HepG2 (cell line): ENCODE measurements at regions not wholly inside any gene's neighbourhood (a gene's known extent, or its start where the extent isn't known, plus 50 kb on each side); places are given as distances from the start of the nearest gene placed in this dataset.

Source experiments
- ATAC-seq: fragments of 200-7000 bp; cut with Tn5 transposase; 3 replicates; pipeline ENCODE4 v1.9.1; 2020; ENCODE audit warnings: mild to moderate bottlenecking, moderate library complexity
- BruUV-seq: library from RNA; stranded (reverse); fragments of 400-500 nt; replicated peaks from 2 replicates; lab custom pipeline; 2021; lab: Mats Ljungman, UMichigan
- CTCF ChIA-PET: fragments of 300-600 bp; formaldehyde crosslinking; extraction: SDS; loops from one replicate; lab custom pipeline; 2021; ENCODE audit warnings: low total read pairs, inconsistent platforms, low intra/inter-chr PET ratio; lab: Yijun Ruan, JAX
- POLR2A ChIA-PET: fragments of 350-600 bp; sonication (Branson Sonifier 250); formaldehyde crosslinking; loops from one replicate; lab custom pipeline; 2020; ENCODE audit warnings: antibody characterized with exemption, inconsistent platforms; lab: Yijun Ruan, JAX
- DNase-seq: peaks from one replicate; pipeline ENCODE4 v3.0.0-alpha.2; 2015; ENCODE audit warnings: low spot score
- FAIRE-seq: peaks from 3 replicates; lab custom pipeline; 2011; peaks lifted over from hg19 to GRCh38; lab: Jason Lieb, UNC
- H2AFZ ChIP-seq: one replicate; pipeline ENCODE4 v1.6.1; 2011; ENCODE audit warnings: low read length, inconsistent platforms
- H3K27ac ChIP-seq: fragments of 300-600 bp; 3 replicates; pipeline ENCODE4 v1.8.0; 2011; ENCODE audit warnings: mixed run types, mild to moderate bottlenecking, mixed read lengths, low read length, inconsistent platforms; ENCODE audit not compliant: insufficient read depth; ENCODE audit errors: extremely low read length
- H3K27me3 ChIP-seq, 2 experiments: fragments of 200-600 bp in 1 of 2; 2 replicates in 1 of 2; 3 replicates in 1 of 2; pipeline versions ENCODE4 v1.6.0 to v1.8.0; 2011; ENCODE audit warnings: low read length in 2 of 2, mild to moderate bottlenecking in 2 of 2, moderate library complexity in 2 of 2, inconsistent platforms in 1 of 2; ENCODE audit not compliant: insufficient read depth in 2 of 2, control insufficient read depth in 1 of 2
- H3K36me3 ChIP-seq, 2 experiments: fragments of 200-600 bp in 1 of 2; replicated peaks in 1 of 2; 2 replicates in 1 of 2; 3 replicates in 1 of 2; pipeline versions ENCODE4 v1.5.1 to v1.8.0; 2011; ENCODE audit warnings: low read length in 2 of 2, inconsistent platforms in 1 of 2; ENCODE audit not compliant: insufficient read depth in 2 of 2, control insufficient read depth in 1 of 2
- H3K4me1 ChIP-seq: 2 replicates; pipeline ENCODE4 v1.5.1; 2012; ENCODE audit warnings: low read length, inconsistent platforms; ENCODE audit not compliant: insufficient read depth
- H3K4me2 ChIP-seq: 2 replicates; pipeline ENCODE4 v1.6.0; 2011; ENCODE audit warnings: low read depth, low read length, inconsistent platforms
- H3K4me3 ChIP-seq, 3 experiments: fragments of 200-600 bp in 1 of 3; sonication (generic), shearing (Covaris generic) in 1 of 3; replicated peaks in 1 of 3; 2 replicates each; pipeline ENCODE4 v1.5.1; 2011 to 2016; ENCODE audit warnings: low read length in 3 of 3, inconsistent platforms in 2 of 3, low read depth in 2 of 3, mild to moderate bottlenecking in 2 of 3, control low read depth in 1 of 3, mixed read lengths in 1 of 3; ENCODE audit not compliant: insufficient read depth in 1 of 3
- H3K79me2 ChIP-seq: one replicate; pipeline ENCODE4 v1.6.1; 2011; ENCODE audit warnings: low read length, inconsistent platforms; ENCODE audit not compliant: insufficient read depth
- H3K9ac ChIP-seq: 2 replicates; pipeline ENCODE4 v1.6.0; 2011; ENCODE audit warnings: mild to moderate bottlenecking, low read depth, low read length, inconsistent platforms; ENCODE audit not compliant: insufficient read depth
- H3K9me3 ChIP-seq: 2 replicates; pipeline ENCODE4 v1.5.1; 2012; ENCODE audit warnings: mild to moderate bottlenecking, low read length
- H4K20me1 ChIP-seq: 2 replicates; pipeline ENCODE4 v1.6.0; 2011; ENCODE audit warnings: inconsistent platforms, mild to moderate bottlenecking, low read length, moderate library complexity; ENCODE audit not compliant: insufficient read depth
- ATF7 ChIP-seq, 2 experiments: fragments of 450-650 bp in 1 of 2; sonication (generic) in 1 of 2; formaldehyde crosslinking in 1 of 2; IDR thresholded peaks; 2 replicates each; pipeline versions ENCODE4 v1.4.0 to v1.6.1; 2016 to 2020; ENCODE audit warnings: antibody characterized with exemption in 1 of 2, mild to moderate bottlenecking in 1 of 2, missing genetic modification reagents in 1 of 2
- GABPA ChIP-seq, 2 experiments: IDR thresholded peaks; 2 replicates each; pipeline ENCODE4 v1.6.1; 2011 to 2016; ENCODE audit warnings: low read depth in 2 of 2, low read length in 1 of 2, missing biosample characterization in 1 of 2, missing genetic modification characterization in 1 of 2
- HNF4A ChIP-seq: sonication (generic); formaldehyde crosslinking; IDR thresholded peaks from 2 replicates; pipeline ENCODE4 v1.4.0; 2020; ENCODE audit warnings: missing genetic modification reagents
- JUND ChIP-seq: sonication (generic); formaldehyde crosslinking; IDR thresholded peaks from 2 replicates; pipeline ENCODE4 v1.8.0; 2022; ENCODE audit warnings: mild to moderate bottlenecking, missing genetic modification reagents
- MAZ ChIP-seq, 2 experiments: sonication (generic) in 1 of 2; formaldehyde crosslinking in 1 of 2; IDR thresholded peaks; 2 replicates each; pipeline versions ENCODE4 v1.5.0 to v1.6.1; 2012 to 2020; ENCODE audit warnings: low read depth in 2 of 2, mild to moderate bottlenecking in 2 of 2, borderline replicate concordance in 1 of 2, improper control_type of control experiment in 1 of 2, low read length in 1 of 2, missing genetic modification reagents in 1 of 2, moderate library complexity in 1 of 2
- MEIS2 ChIP-seq: sonication (generic); formaldehyde crosslinking; IDR thresholded peaks from 2 replicates; pipeline ENCODE4 v1.9.0; 2021; ENCODE audit warnings: mild to moderate bottlenecking, missing genetic modification reagents
- PHB2 ChIP-seq: fragments of 450-650 bp; IDR thresholded peaks from 2 replicates; pipeline ENCODE4 v1.6.1; 2018; ENCODE audit not compliant: partially characterized antibody
- PTBP1 ChIP-seq: fragments of 200-400 bp; formaldehyde crosslinking; IDR thresholded peaks from 2 replicates; pipeline ENCODE4 v1.6.1; 2018; ENCODE audit warnings: low read length, low read depth; ENCODE audit not compliant: poor library complexity, severe bottlenecking
- REL ChIP-seq: sonication (generic); formaldehyde crosslinking; conservative IDR thresholded peaks from 2 replicates; pipeline ENCODE4 v1.8.0; 2022; ENCODE audit warnings: mild to moderate bottlenecking, missing genetic modification reagents, moderate library complexity
- RNF2 ChIP-seq: fragments of 450-650 bp; conservative IDR thresholded peaks from 2 replicates; pipeline ENCODE4 v1.6.1; 2016; ENCODE audit warnings: low read depth
- TOPORS ChIP-seq: sonication (generic); formaldehyde crosslinking; IDR thresholded peaks from 2 replicates; pipeline ENCODE4 v1.8.0; 2023; ENCODE audit warnings: mild to moderate bottlenecking, missing genetic modification reagents
- ZNF614 ChIP-seq: IDR thresholded peaks from 2 replicates; pipeline ENCODE4 v1.6.1; 2018; ENCODE audit warnings: missing biosample characterization, missing genetic modification reagents, inconsistent platforms, borderline replicate concordance
- ZNF660 ChIP-seq: sonication (generic); formaldehyde crosslinking; IDR thresholded peaks from 2 replicates; pipeline ENCODE4 v1.5.1; 2020; ENCODE audit warnings: mild to moderate bottlenecking, low read depth, missing genetic modification reagents, borderline replicate concordance
- ZSCAN20 ChIP-seq: sonication (generic); formaldehyde crosslinking; IDR thresholded peaks from 2 replicates; pipeline ENCODE4 v1.4.0; 2020; ENCODE audit warnings: missing genetic modification reagents, mild to moderate bottlenecking, borderline replicate concordance
- WGBS: methylation state at CpG from one replicate; pipeline ENCODE4 v1.1.6; 2017; ENCODE audit warnings: low lambda C conversion rate; 5-methylcytosine and 5-hydroxymethylcytosine counted together
- in situ Hi-C: cut with HindIII; loops from 2 replicates; pipeline ENCODE4 v1.10.0; 2017; ENCODE audit warnings: low pct_unique_long_range_greater_than_20kb; ENCODE audit not compliant: extremely low pct_ligation_motif_present
- intact Hi-C: fragments of 100-400 bp; cut with micrococcal nuclease; formaldehyde crosslinking; loops from one replicate; pipeline ENCODE4 v1.10.0; 2022; ENCODE audit not compliant: unreplicated experiment
- TF ChIP-seq, protein P1 (sequence below): sonication (generic); formaldehyde crosslinking; IDR thresholded peaks from 2 replicates; pipeline ENCODE4 v1.4.0; 2020; ENCODE audit warnings: missing genetic modification reagents, borderline replicate concordance

DNA sequence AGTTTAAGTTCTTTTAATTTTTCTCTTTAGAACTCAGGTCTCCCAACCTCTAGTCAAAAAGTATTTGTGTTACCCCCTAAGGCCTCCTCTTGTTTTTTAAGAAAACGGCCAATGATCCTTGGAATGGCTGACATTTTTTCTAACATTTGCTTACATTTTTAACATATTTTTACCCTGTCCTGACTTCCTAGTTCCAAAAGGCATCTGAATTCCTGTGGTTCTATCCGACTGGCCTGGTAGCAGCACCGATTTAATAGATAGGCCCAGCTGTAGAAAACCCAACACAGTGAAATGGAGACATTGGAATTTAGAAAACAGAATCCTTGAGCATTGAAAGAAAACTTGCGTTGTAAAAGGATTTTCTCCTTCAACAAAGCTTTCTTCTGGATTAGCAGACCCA, 134.7 kb upstream of the GSC start (continued):
- TF ChIP-seq, protein P1, sequence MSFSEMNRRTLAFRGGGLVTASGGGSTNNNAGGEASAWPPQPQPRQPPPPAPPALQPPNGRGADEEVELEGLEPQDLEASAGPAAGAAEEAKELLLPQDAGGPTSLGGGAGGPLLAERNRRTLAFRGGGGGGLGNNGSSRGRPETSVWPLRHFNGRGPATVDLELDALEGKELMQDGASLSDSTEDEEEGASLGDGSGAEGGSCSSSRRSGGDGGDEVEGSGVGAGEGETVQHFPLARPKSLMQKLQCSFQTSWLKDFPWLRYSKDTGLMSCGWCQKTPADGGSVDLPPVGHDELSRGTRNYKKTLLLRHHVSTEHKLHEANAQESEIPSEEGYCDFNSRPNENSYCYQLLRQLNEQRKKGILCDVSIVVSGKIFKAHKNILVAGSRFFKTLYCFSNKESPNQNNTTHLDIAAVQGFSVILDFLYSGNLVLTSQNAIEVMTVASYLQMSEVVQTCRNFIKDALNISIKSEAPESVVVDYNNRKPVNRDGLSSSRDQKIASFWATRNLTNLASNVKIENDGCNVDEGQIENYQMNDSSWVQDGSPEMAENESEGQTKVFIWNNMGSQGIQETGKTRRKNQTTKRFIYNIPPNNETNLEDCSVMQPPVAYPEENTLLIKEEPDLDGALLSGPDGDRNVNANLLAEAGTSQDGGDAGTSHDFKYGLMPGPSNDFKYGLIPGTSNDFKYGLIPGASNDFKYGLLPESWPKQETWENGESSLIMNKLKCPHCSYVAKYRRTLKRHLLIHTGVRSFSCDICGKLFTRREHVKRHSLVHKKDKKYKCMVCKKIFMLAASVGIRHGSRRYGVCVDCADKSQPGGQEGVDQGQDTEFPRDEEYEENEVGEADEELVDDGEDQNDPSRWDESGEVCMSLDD (CRISPR knock-in tag) = no peak
- no peak for TF ChIP-seq JUND (CRISPR knock-in tag)
- TF ChIP-seq RNF2 = no peak

DNA sequence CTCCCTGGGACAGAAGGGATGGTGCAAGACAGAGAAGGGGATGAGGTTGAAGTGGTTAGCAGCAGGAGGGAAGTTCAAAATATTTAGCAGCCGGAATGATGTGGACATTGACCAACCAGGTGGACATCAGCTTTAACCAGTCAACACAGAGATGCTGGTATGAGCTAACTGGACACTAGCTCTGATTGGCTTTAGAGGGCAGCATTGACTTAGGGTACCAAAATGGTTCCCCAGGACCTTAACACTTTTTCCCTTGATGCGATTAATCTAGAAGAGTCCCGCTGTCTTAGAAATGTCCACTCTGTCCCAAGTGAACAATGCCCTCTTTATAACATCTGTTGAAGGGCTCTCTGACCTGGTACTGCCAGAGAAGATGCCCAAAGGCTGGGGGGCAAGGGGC, 134.0 kb upstream of the GSC start:
- ChIA-PET POLR2A (no interaction called here), CTCF (no interaction called here)
- peaks cover 2 to 18% of the 10 kb centered on the region in 2 experiments; a peak in 4 of 5 replicates for H3K27me3 ChIP-seq
- no TSS peak for BruUV-seq
- DNase-seq (no peak), FAIRE-seq (no peak), ATAC-seq (no peak)
- H2AFZ ChIP-seq = no peak overlapping the region
- no peak overlapping the region for H3K27ac ChIP-seq
- in situ Hi-C loops (no loop called here), intact Hi-C loops (no loop called here)
- H3K9ac ChIP-seq = no peak overlapping the region
- no peaks in the 10 kb centered on the region for H4K20me1 ChIP-seq
- WGBS = 70% methylated on average over 3 of the region's 3 CpGs
- no peaks in the 10 kb centered on the region for H3K4me1 ChIP-seq
- no peaks in the 10 kb centered on the region for H3K36me3 ChIP-seq
- no peak overlapping the region for H3K4me3 ChIP-seq
- no peaks in the 10 kb centered on the region for H3K9me3 ChIP-seq
- no peak overlapping the region for H3K4me2 ChIP-seq
- H3K79me2 ChIP-seq = no peaks in the 10 kb centered on the region
- TF ChIP-seq HNF4A = no peak
- no peak for TF ChIP-seq GABPA (IDR thresholded peaks at IDR 0.05; ENCODE audit: low read depth, low read length)
- no peak for TF ChIP-seq GABPA (CRISPR knock-in tag; IDR thresholded peaks at IDR 0.05; ENCODE audit: low read depth)
- no peak for TF ChIP-seq MEIS2 (CRISPR knock-in tag)
- TF ChIP-seq MAZ (IDR thresholded peaks at IDR 0.05; ENCODE audit: borderline replicate concordance, low read depth, low read length) = no peak
- no peak for TF ChIP-seq MAZ (CRISPR knock-in tag; IDR thresholded peaks at IDR 0.05; ENCODE audit: low read depth)
- no peak for TF ChIP-seq ZSCAN20 (CRISPR knock-in tag)
- no peak for TF ChIP-seq PTBP1
- TF ChIP-seq ZNF660 (CRISPR knock-in tag) = no peak
- TF ChIP-seq ATF7 (IDR thresholded peaks at IDR 0.05) = no peak
- TF ChIP-seq ATF7 (CRISPR knock-in tag; IDR thresholded peaks at IDR 0.05) = no peak
- TF ChIP-seq REL (CRISPR knock-in tag) = no peak
- no peak for TF ChIP-seq TOPORS (CRISPR knock-in tag)
- TF ChIP-seq PHB2 = no peak
- TF ChIP-seq ZNF614 (CRISPR knock-in tag) = no peak
